ENCODE measurements at regions not wholly inside any gene's neighbourhood (a gene's known extent, or its start where the extent isn't known, plus 50 kb on each side); places are given as distances from the start of the nearest gene placed in this dataset.

GRCh38 chr7:94344826-94345225 lies 49.9 kb upstream of the COL1A2 start:
- no peak for TF ChIP-seq CTCF (IDR thresholded peaks at IDR 0.05; ENCODE audit: unreplicated experiment)
- Mint-ChIP-seq H3K4me1 (ENCODE audit: unreplicated experiment) (peaks cover 7% of the 10 kb centered on the region), H3K36me3 (ENCODE audit: low read depth, unreplicated experiment) (no peaks in the 10 kb centered on the region), H3K27me3 (ENCODE audit: unreplicated experiment) (peaks cover 4% of the 10 kb centered on the region), H3K9me3 (ENCODE audit: unreplicated experiment) (no peaks in the 10 kb centered on the region), H3K27ac (ENCODE audit: unreplicated experiment) (no peak overlapping the region), H3K4me3 (ENCODE audit: unreplicated experiment) (no peak overlapping the region)
- DNase-seq (ENCODE audit: low spot score), result no peak

Data from endothelial cell (in vitro differentiated cells).